Stomach (tissue), 4 donors: ENCODE measurements at regions not wholly inside any gene's neighbourhood (a gene's known extent, or its start where the extent isn't known, plus 50 kb on each side); places are given as distances from the start of the nearest gene placed in this dataset.

Source experiments
- POLR2A ChIP-seq, 4 donors: fragments of 450-650 bp; IDR thresholded peaks; one replicate each; pipeline ENCODE4 v1.6.1; 2016; ENCODE audit warnings: antibody characterized with exemption in 4 of 4, control low read depth in 2 of 4, mild to moderate bottlenecking in 1 of 4, moderate library complexity in 1 of 4
- POLR2AphosphoS5 ChIP-seq, 3 donors: sonication (generic); formaldehyde crosslinking; IDR thresholded peaks; one replicate each; pipeline ENCODE4 v1.6.1; 2016; ENCODE audit warnings: antibody characterized with exemption in 3 of 3
- TF ChIP-seq, protein P1 (sequence below), 7 experiments: fragments of 450-650 bp in 4 of 7; fragments of 200-600 bp in 3 of 7; sonication (generic) in 3 of 7; IDR thresholded peaks; one replicate each; pipeline ENCODE4 v1.5.1; 2016 to 2019; ENCODE audit warnings: antibody characterized with exemption in 7 of 7, control low read depth in 2 of 7, mild to moderate bottlenecking in 1 of 7

DNA sequence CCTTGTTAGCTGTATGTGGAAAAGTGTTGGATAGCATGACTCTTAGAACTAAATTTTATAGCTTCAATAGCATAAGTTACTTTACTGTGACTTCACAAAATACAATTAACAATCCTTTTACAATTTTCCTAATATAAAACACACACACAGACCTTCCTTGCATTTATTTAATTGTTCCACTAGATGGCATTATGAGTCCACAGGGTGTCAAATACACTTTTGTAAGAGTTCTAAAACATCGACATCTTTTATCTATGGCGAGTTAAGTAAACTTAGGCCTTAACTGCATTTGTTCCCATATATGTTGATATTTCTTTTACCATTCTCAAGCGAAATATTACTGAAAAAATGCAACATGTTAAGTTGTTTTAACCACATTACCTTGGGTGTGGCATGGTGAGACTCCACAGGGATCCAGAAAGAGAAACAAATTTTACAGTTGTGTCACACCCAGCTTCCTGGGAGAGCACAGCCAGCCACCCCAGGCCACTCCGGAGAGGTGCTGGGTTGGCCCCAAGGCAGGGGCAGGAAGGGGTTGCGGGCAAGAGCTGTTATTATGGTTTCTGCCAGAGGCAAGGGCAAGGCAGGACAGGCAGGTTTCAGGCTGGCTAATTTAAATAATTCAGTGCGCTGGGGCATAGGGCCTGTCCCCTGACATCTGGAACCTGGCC is 312.4 kb upstream of the MC4R start:
- TF ChIP-seq, protein P1, sequence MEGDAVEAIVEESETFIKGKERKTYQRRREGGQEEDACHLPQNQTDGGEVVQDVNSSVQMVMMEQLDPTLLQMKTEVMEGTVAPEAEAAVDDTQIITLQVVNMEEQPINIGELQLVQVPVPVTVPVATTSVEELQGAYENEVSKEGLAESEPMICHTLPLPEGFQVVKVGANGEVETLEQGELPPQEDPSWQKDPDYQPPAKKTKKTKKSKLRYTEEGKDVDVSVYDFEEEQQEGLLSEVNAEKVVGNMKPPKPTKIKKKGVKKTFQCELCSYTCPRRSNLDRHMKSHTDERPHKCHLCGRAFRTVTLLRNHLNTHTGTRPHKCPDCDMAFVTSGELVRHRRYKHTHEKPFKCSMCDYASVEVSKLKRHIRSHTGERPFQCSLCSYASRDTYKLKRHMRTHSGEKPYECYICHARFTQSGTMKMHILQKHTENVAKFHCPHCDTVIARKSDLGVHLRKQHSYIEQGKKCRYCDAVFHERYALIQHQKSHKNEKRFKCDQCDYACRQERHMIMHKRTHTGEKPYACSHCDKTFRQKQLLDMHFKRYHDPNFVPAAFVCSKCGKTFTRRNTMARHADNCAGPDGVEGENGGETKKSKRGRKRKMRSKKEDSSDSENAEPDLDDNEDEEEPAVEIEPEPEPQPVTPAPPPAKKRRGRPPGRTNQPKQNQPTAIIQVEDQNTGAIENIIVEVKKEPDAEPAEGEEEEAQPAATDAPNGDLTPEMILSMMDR (IDR thresholded peaks at IDR 0.05) = peak in 3 of 7 experiments; percentile 9 to 31 (median 22)
- TF ChIP-seq POLR2AphosphoS5 (IDR thresholded peaks at IDR 0.05) (no peak), POLR2A (IDR thresholded peaks at IDR 0.05) (no peak)
